GM23338 (cell line): ENCODE measurements at regions not wholly inside any gene's neighbourhood (a gene's known extent, or its start where the extent isn't known, plus 50 kb on each side); places are given as distances from the start of the nearest gene placed in this dataset.

ENCODE experiments used
- CREB1 ChIP-seq: fragments of 250-450 bp; sonication (Bioruptor Pico); IDR thresholded peaks from 2 replicates; pipeline ENCODE4 v1.5.0; 2020; ENCODE audit warnings: low read depth, mild to moderate bottlenecking, moderate library complexity
- EZH2phosphoT487 ChIP-seq: fragments of 200-600 bp; sonication (generic); IDR thresholded peaks from one replicate; pipeline ENCODE4 v1.8.1; 2018; ENCODE audit warnings: antibody characterized with exemption; ENCODE audit not compliant: unreplicated experiment
- JUNB ChIP-seq: IDR thresholded peaks from one replicate; pipeline ENCODE4 v1.6.1; 2016; ENCODE audit warnings: antibody characterized with exemption; ENCODE audit not compliant: unreplicated experiment
- NANOG ChIP-seq: IDR thresholded peaks from 2 replicates; pipeline ENCODE4 v1.6.1; 2016; ENCODE audit warnings: antibody characterized with exemption, borderline replicate concordance
- POLR2AphosphoS5 ChIP-seq: IDR thresholded peaks from 2 replicates; pipeline ENCODE4 v1.6.1; 2016; ENCODE audit warnings: antibody characterized with exemption, low read depth
- TF ChIP-seq, protein P1 (sequence below), 2 experiments: fragments of 200-600 bp in 1 of 2; sonication (generic) in 1 of 2; conservative IDR thresholded peaks; 2 replicates each; pipeline versions ENCODE4 v1.5.1 to v1.6.1; 2016 to 2017; ENCODE audit warnings: antibody characterized with exemption in 2 of 2, low read depth in 2 of 2, mild to moderate bottlenecking in 2 of 2, moderate library complexity in 1 of 2

DNA sequence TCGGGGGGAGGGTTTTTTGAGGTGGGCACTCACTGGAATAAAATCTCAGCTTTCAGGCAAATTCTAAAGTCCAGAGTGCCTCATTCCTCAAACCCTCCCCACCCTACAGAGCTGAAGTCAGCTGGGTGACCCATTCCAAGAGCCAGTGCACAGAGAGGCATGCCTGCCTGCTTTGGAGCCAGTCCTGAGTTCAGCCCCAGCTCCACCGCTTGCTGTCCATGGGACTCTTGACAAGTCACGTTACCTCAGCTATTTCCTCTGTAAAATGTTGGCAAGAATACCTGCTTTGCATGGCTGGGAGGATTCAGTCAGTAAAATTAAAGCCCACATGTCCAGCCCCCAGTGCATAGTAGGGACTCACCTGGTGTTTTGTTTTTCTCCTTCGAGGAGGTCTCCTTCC, 125.9 kb upstream of the PJA1 start:
- TF ChIP-seq, protein P1, sequence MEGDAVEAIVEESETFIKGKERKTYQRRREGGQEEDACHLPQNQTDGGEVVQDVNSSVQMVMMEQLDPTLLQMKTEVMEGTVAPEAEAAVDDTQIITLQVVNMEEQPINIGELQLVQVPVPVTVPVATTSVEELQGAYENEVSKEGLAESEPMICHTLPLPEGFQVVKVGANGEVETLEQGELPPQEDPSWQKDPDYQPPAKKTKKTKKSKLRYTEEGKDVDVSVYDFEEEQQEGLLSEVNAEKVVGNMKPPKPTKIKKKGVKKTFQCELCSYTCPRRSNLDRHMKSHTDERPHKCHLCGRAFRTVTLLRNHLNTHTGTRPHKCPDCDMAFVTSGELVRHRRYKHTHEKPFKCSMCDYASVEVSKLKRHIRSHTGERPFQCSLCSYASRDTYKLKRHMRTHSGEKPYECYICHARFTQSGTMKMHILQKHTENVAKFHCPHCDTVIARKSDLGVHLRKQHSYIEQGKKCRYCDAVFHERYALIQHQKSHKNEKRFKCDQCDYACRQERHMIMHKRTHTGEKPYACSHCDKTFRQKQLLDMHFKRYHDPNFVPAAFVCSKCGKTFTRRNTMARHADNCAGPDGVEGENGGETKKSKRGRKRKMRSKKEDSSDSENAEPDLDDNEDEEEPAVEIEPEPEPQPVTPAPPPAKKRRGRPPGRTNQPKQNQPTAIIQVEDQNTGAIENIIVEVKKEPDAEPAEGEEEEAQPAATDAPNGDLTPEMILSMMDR (conservative IDR thresholded peaks at IDR 0.05; ENCODE audit: low read depth in 2 of 2): no peak
- TF ChIP-seq JUNB (no peak), EZH2phosphoT487 (no peak), CREB1 (CRISPR knock-in tag) (no peak), NANOG (no peak), POLR2AphosphoS5 (no peak)
